PC-9 (cell line): ENCODE measurements at regions not wholly inside any gene's neighbourhood (a gene's known extent, or its start where the extent isn't known, plus 50 kb on each side); places are given as distances from the start of the nearest gene placed in this dataset.

Experiments
- EZH2 ChIP-seq: fragments of 200-600 bp; sonication (generic); IDR thresholded peaks from 2 replicates; pipeline ENCODE4 v1.8.0; 2017; ENCODE audit warnings: antibody characterized with exemption, low read depth
- TF ChIP-seq, protein P1 (sequence below): fragments of 200-600 bp; sonication (generic); conservative IDR thresholded peaks from 2 replicates; pipeline ENCODE4 v1.6.1; 2017; ENCODE audit warnings: mixed run types, antibody characterized with exemption, mild to moderate bottlenecking, moderate library complexity

DNA sequence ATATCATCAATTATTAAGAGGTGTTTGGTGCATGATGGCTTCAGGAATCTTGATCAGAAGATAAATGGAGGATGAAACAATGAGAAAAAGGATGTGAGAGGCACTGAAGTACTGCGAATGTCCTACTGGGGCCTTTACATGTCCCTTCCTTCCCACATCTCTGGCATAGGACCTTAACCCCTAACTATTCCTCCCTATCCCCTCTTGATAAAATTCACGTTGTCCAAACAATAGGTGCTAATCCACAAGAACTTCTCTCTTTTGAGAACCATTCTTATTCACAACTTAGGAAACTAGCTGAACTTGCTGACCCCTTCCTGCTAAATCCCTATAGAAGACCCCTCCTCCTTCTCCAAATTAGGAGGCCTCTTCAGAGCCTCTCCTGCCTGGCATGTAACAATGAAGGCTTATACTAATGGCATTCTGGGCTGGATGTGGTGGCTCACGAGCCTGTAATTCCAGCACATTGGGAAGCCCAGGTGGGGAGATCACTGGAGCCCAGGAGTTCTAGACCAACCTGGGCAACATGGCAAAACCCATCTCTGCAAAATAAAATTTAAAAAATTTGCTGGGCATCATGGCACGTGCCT, 276.5 kb upstream of the SMARCA2 start:
- TF ChIP-seq, protein P1, sequence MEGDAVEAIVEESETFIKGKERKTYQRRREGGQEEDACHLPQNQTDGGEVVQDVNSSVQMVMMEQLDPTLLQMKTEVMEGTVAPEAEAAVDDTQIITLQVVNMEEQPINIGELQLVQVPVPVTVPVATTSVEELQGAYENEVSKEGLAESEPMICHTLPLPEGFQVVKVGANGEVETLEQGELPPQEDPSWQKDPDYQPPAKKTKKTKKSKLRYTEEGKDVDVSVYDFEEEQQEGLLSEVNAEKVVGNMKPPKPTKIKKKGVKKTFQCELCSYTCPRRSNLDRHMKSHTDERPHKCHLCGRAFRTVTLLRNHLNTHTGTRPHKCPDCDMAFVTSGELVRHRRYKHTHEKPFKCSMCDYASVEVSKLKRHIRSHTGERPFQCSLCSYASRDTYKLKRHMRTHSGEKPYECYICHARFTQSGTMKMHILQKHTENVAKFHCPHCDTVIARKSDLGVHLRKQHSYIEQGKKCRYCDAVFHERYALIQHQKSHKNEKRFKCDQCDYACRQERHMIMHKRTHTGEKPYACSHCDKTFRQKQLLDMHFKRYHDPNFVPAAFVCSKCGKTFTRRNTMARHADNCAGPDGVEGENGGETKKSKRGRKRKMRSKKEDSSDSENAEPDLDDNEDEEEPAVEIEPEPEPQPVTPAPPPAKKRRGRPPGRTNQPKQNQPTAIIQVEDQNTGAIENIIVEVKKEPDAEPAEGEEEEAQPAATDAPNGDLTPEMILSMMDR, result no peak
- no peak for TF ChIP-seq EZH2
